ENCODE measurements at regions not wholly inside any gene's neighbourhood (a gene's known extent, or its start where the extent isn't known, plus 50 kb on each side); places are given as distances from the start of the nearest gene placed in this dataset.
"Not testable (repeated sequence)": the region's sequence is repeated elsewhere in the genome, so short reads cannot be mapped to it uniquely, and the experiment has no call there.

DNA sequence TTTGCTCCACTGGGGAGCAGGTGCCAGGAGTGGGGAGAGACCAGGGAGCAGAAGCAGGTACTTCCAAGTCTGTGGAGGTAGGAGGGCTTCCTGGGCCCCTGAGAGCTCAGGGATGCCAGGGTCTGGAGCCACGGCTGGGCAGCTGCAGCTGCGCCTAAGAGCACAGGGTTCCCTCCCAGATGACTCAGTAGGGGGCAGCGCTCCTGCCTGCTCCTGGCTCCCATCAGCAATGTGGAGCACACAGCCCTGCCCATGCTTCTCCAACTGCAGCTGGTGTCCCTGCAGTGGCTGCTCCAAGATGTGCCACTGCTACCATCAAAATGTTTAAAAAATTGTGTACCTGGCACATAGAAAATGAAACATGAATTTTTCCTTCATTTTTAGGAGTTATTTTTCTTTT, 1028.2 kb downstream of the PCDH7 start:
- no peak for DNase-seq (ENCODE audit: low read depth in 2 of 2)
- H3K4me2 ChIP-seq (ENCODE audit: extremely low read depth, insufficient read depth, low read length): no peak overlapping the region
- H3K4me1 ChIP-seq (ENCODE audit: control insufficient read depth, extremely low read depth, insufficient read depth, low read length): no peaks in the 10 kb centered on the region
- H3K9ac ChIP-seq (ENCODE audit: insufficient read depth, low read length): no peak overlapping the region
- H2AFZ ChIP-seq (ENCODE audit: low read length): no peak overlapping the region
- H3K27me3 ChIP-seq (ENCODE audit: control insufficient read depth, insufficient read depth, low read length): no peaks in the 10 kb centered on the region
- no peak overlapping the region for H3K27ac ChIP-seq (ENCODE audit: insufficient read depth, low read length)
- no peak for TF ChIP-seq EZH2 (IDR thresholded peaks at IDR 0.05; ENCODE audit: low read length, missing control alignments)
- TF ChIP-seq, protein P1, sequence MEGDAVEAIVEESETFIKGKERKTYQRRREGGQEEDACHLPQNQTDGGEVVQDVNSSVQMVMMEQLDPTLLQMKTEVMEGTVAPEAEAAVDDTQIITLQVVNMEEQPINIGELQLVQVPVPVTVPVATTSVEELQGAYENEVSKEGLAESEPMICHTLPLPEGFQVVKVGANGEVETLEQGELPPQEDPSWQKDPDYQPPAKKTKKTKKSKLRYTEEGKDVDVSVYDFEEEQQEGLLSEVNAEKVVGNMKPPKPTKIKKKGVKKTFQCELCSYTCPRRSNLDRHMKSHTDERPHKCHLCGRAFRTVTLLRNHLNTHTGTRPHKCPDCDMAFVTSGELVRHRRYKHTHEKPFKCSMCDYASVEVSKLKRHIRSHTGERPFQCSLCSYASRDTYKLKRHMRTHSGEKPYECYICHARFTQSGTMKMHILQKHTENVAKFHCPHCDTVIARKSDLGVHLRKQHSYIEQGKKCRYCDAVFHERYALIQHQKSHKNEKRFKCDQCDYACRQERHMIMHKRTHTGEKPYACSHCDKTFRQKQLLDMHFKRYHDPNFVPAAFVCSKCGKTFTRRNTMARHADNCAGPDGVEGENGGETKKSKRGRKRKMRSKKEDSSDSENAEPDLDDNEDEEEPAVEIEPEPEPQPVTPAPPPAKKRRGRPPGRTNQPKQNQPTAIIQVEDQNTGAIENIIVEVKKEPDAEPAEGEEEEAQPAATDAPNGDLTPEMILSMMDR (conservative IDR thresholded peaks at IDR 0.05 in 1 of 2, IDR thresholded peaks at IDR 0.05 in 1 of 2; ENCODE audit: low read depth in 1 of 2, low read length in 2 of 2): no peak
- H3K79me2 ChIP-seq (ENCODE audit: control insufficient read depth, insufficient read depth, low read length): no peaks in the 10 kb centered on the region
- H3K36me3 ChIP-seq (ENCODE audit: control insufficient read depth, insufficient read depth, low read length): no peaks in the 10 kb centered on the region
- no peak overlapping the region for H3K4me3 ChIP-seq (replicated peaks in 1 of 4; ENCODE audit: control extremely low read depth in 1 of 4, insufficient read depth in 1 of 4, low read depth in 3 of 4, low read length in 4 of 4)
- no peaks in the 10 kb centered on the region for H4K20me1 ChIP-seq (ENCODE audit: control insufficient read depth, extremely low read depth, insufficient read depth, low read length)
- H3K9me3 ChIP-seq (ENCODE audit: control insufficient read depth, insufficient read depth, low read depth, low read length): no peaks in the 10 kb centered on the region

DNA sequence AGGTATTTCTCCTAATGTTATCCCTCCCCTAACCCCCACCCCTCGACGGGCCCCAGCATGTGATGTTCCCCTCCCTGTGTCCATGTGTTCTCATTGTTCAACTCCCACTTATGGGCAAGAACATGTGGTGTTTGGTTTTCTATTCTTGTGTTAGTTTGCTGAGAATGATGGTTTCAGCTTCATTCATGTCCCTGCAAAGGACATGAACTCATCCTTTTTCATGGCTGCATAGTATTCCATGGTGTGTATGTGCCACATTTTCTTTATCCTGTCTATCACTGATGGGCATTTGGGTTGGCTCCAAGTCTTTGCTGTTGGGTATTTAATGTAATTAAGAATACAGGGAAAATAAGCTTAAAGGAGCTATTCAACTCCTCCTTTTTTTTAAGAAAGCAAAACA, 1030.4 kb downstream of the PCDH7 start:
- H3K36me3 ChIP-seq (ENCODE audit: control insufficient read depth, insufficient read depth, low read length); H3K27me3 ChIP-seq (ENCODE audit: control insufficient read depth, insufficient read depth, low read length); H3K4me3 ChIP-seq (replicated peaks in 1 of 4; ENCODE audit: control extremely low read depth in 1 of 4, insufficient read depth in 1 of 4, low read depth in 3 of 4, low read length in 4 of 4); H3K79me2 ChIP-seq (ENCODE audit: control insufficient read depth, insufficient read depth, low read length); H3K4me2 ChIP-seq (ENCODE audit: extremely low read depth, insufficient read depth, low read length); H3K4me1 ChIP-seq (ENCODE audit: control insufficient read depth, extremely low read depth, insufficient read depth, low read length); H3K9me3 ChIP-seq (ENCODE audit: control insufficient read depth, insufficient read depth, low read depth, low read length); H3K9ac ChIP-seq (ENCODE audit: insufficient read depth, low read length); H3K27ac ChIP-seq (ENCODE audit: insufficient read depth, low read length); DNase-seq (ENCODE audit: low read depth in 2 of 2); H4K20me1 ChIP-seq (ENCODE audit: control insufficient read depth, extremely low read depth, insufficient read depth, low read length); H2AFZ ChIP-seq (ENCODE audit: low read length): not testable (repeated sequence)

DNA sequence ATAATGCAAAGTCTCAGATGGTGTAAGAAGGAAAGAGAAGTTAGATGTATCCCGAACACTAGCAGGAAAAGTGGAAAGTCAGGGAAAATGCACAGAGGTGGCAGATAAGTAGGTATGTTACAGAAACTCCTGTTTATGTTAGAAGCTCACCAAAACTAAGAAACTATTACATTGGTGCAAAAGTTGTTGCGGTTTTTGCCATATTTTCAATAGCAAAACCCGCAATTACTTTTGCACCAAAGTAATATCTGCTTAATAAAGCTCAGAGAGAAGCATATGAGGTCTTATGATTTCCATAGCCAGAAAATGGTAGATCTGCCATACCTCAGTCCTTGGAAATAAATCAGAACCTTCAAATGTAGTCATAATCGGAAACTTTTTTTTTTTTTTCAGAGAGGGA, 1035.6 kb downstream of the PCDH7 start:
- no peaks in the 10 kb centered on the region for H3K79me2 ChIP-seq (ENCODE audit: control insufficient read depth, insufficient read depth, low read length)
- DNase-seq (ENCODE audit: low read depth in 2 of 2): no peak
- no peak overlapping the region for H3K4me3 ChIP-seq (replicated peaks in 1 of 4; ENCODE audit: control extremely low read depth in 1 of 4, insufficient read depth in 1 of 4, low read depth in 3 of 4, low read length in 4 of 4)
- H3K27ac ChIP-seq (ENCODE audit: insufficient read depth, low read length): no peak overlapping the region
- H3K4me2 ChIP-seq (ENCODE audit: extremely low read depth, insufficient read depth, low read length): no peak overlapping the region
- H4K20me1 ChIP-seq (ENCODE audit: control insufficient read depth, extremely low read depth, insufficient read depth, low read length): no peaks in the 10 kb centered on the region
- no peaks in the 10 kb centered on the region for H3K27me3 ChIP-seq (ENCODE audit: control insufficient read depth, insufficient read depth, low read length)
- H3K9ac ChIP-seq (ENCODE audit: insufficient read depth, low read length): no peak overlapping the region
- no peaks in the 10 kb centered on the region for H3K36me3 ChIP-seq (ENCODE audit: control insufficient read depth, insufficient read depth, low read length)
- H3K4me1 ChIP-seq (ENCODE audit: control insufficient read depth, extremely low read depth, insufficient read depth, low read length): no peaks in the 10 kb centered on the region
- no peaks in the 10 kb centered on the region for H3K9me3 ChIP-seq (ENCODE audit: control insufficient read depth, insufficient read depth, low read depth, low read length)
- TF ChIP-seq, protein P1 (conservative IDR thresholded peaks at IDR 0.05 in 1 of 2, IDR thresholded peaks at IDR 0.05 in 1 of 2; ENCODE audit: low read depth in 1 of 2, low read length in 2 of 2): no peak
- no peak for TF ChIP-seq EZH2 (IDR thresholded peaks at IDR 0.05; ENCODE audit: low read length, missing control alignments)
- H2AFZ ChIP-seq (ENCODE audit: low read length): no peak overlapping the region

DNA sequence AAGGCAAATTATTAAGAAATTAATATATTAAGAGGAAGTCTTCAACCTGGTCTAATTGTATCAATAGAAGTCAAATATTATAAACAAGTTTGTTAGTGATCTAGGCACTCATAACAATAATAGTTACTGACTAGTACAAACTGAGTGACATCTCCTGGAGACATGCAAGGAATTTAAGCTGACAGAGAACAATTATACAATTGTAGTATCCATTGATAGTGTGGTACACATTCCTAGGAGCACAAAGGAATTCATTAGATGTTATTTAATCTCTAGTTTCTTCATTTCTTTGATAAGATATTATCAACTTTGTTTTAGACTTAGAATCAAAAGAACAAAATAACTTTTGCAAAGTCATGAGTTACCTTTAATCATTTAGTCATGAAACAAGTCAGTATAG, 1048.6 kb downstream of the PCDH7 start:
- Histone ChIP-seq H2AFZ (ENCODE audit: low read length) (no peak overlapping the region), H3K27me3 (ENCODE audit: control insufficient read depth, insufficient read depth, low read length) (no peaks in the 10 kb centered on the region), H3K4me3 (replicated peaks in 1 of 4; ENCODE audit: control extremely low read depth in 1 of 4, insufficient read depth in 1 of 4, low read depth in 3 of 4, low read length in 4 of 4) (no peak overlapping the region), H3K9me3 (ENCODE audit: control insufficient read depth, insufficient read depth, low read depth, low read length) (no peaks in the 10 kb centered on the region), H3K4me1 (ENCODE audit: control insufficient read depth, extremely low read depth, insufficient read depth, low read length) (no peaks in the 10 kb centered on the region), H3K36me3 (ENCODE audit: control insufficient read depth, insufficient read depth, low read length) (no peaks in the 10 kb centered on the region), H3K79me2 (ENCODE audit: control insufficient read depth, insufficient read depth, low read length) (no peaks in the 10 kb centered on the region), H4K20me1 (ENCODE audit: control insufficient read depth, extremely low read depth, insufficient read depth, low read length) (no peaks in the 10 kb centered on the region), H3K27ac (ENCODE audit: insufficient read depth, low read length) (no peak overlapping the region), H3K9ac (ENCODE audit: insufficient read depth, low read length) (no peak overlapping the region), H3K4me2 (ENCODE audit: extremely low read depth, insufficient read depth, low read length) (no peak overlapping the region)
- DNase-seq (ENCODE audit: low read depth in 2 of 2): no peak
- no peak for TF ChIP-seq EZH2 (IDR thresholded peaks at IDR 0.05; ENCODE audit: low read length, missing control alignments)
- TF ChIP-seq, protein P1 (conservative IDR thresholded peaks at IDR 0.05 in 1 of 2, IDR thresholded peaks at IDR 0.05 in 1 of 2; ENCODE audit: low read depth in 1 of 2, low read length in 2 of 2): no peak

Data from fibroblast of lung (primary cell).